Activated T-cell treated with anti-CD3 and anti-CD28 coated beads, Interleukin-2, amount 50 U/mL, for 1 hour (primary cell): ENCODE measurements at regions not wholly inside any gene's neighbourhood (a gene's known extent, or its start where the extent isn't known, plus 50 kb on each side); places are given as distances from the start of the nearest gene placed in this dataset.

Experiments
- DNase-seq: peaks from one replicate; pipeline ENCODE4 v3.0.0-alpha.2; 2020

GRCh38 chr6:43915208-43915869, 145.3 kb downstream of the VEGFA start:
- no peak for DNase-seq

GRCh38 chr6:43914272-43915147, 144.5 kb downstream of the VEGFA start:
- DNase-seq, result no peak

- DNase-seq, result no peak
Measured at GRCh38 chr6:43913375-43914271, 143.6 kb downstream of the VEGFA start.

- no peak for DNase-seq
Measured at GRCh38 chr6:43912598-43913371, 142.8 kb downstream of the VEGFA start.

- DNase-seq, result no peak
Measured at GRCh38 chr6:43912116-43912577, 142.1 kb downstream of the VEGFA start.

- DNase-seq, result no peak
Measured at GRCh38 chr6:43911354-43912115, 141.5 kb downstream of the VEGFA start.

GRCh38 chr6:43910638-43911353, 140.8 kb downstream of the VEGFA start:
- DNase-seq, result no peak

- DNase-seq, result no peak
Measured at GRCh38 chr6:43910149-43910637, 140.2 kb downstream of the VEGFA start.

GRCh38 chr6:43909474-43910148, 139.6 kb downstream of the VEGFA start:
- DNase-seq, result no peak

- DNase-seq, result no peak
Measured at GRCh38 chr6:43907789-43908472, 137.9 kb downstream of the VEGFA start.

- DNase-seq, result no peak
Measured at GRCh38 chr6:43907312-43907711, 137.3 kb downstream of the VEGFA start.

GRCh38 chr6:43904311-43905123, 134.5 kb downstream of the VEGFA start:
- no peak for DNase-seq

- no peak for DNase-seq
Measured at GRCh38 chr6:43903739-43904290, 133.8 kb downstream of the VEGFA start.

GRCh38 chr6:43901733-43902230, 131.8 kb downstream of the VEGFA start:
- no peak for DNase-seq

GRCh38 chr6:43900916-43901732, 131.1 kb downstream of the VEGFA start:
- no peak for DNase-seq

GRCh38 chr6:43900560-43900915, 130.5 kb downstream of the VEGFA start:
- DNase-seq, result no peak

GRCh38 chr6:43899830-43900229, 129.8 kb downstream of the VEGFA start:
- DNase-seq, result no peak
